Loucy (cell line): ENCODE measurements at regions not wholly inside any gene's neighbourhood (a gene's known extent, or its start where the extent isn't known, plus 50 kb on each side); places are given as distances from the start of the nearest gene placed in this dataset.

Experiments
- CTCF ChIP-seq: fragments of 200-600 bp; sonication (generic); conservative IDR thresholded peaks from 2 replicates; pipeline ENCODE4 v1.5.1; 2014; ENCODE audit warnings: mild to moderate bottlenecking, antibody characterized with exemption, low read length
- EZH2phosphoT487 ChIP-seq: fragments of 200-600 bp; IDR thresholded peaks from 2 replicates; pipeline ENCODE4 v1.6.1; 2018; ENCODE audit warnings: antibody characterized with exemption, mild to moderate bottlenecking, moderate library complexity, borderline replicate concordance

- TF ChIP-seq CTCF (no peak), EZH2phosphoT487 (no peak)
Observed at GRCh38 chr6:6522709-6523108, 65.8 kb upstream of the LY86 start.
